NCI-H510A treated with DMSO at 0.1 percent for 48 hours (cell line): ENCODE measurements at regions not wholly inside any gene's neighbourhood (a gene's known extent, or its start where the extent isn't known, plus 50 kb on each side); places are given as distances from the start of the nearest gene placed in this dataset.

ENCODE experiments used
- DNase-seq: peaks from one replicate; lab custom pipeline; 2025; lab: John Stamatoyannopoulos, UW

- DNase-seq, result no peak
Observed at GRCh38 chr5:133829786-133830185, 138.6 kb downstream of the C5orf15 start.

- DNase-seq, result peak; percentile 30
Observed at GRCh38 chr5:133828722-133829121, 139.7 kb downstream of the C5orf15 start.

- no peak for DNase-seq
Observed at GRCh38 chr5:133827830-133828229, 140.6 kb downstream of the C5orf15 start.

- peak; percentile 91 for DNase-seq
Observed at GRCh38 chr5:133827011-133827410, 141.4 kb downstream of the C5orf15 start.

GRCh38 chr5:133825631-133826289 lies 142.7 kb downstream of the C5orf15 start:
- DNase-seq, result peak; percentile 80

GRCh38 chr5:133824661-133825254 lies 143.7 kb downstream of the C5orf15 start:
- no peak for DNase-seq

GRCh38 chr5:133821889-133822288 lies 146.5 kb downstream of the C5orf15 start:
- DNase-seq, result no peak

- no peak for DNase-seq
Observed at GRCh38 chr5:133821311-133821741, 147.1 kb downstream of the C5orf15 start.

GRCh38 chr5:133820507-133820906 lies 147.9 kb downstream of the C5orf15 start:
- no peak for DNase-seq

GRCh38 chr5:133819977-133820471 lies 148.4 kb downstream of the C5orf15 start:
- DNase-seq, result no peak

GRCh38 chr5:133818869-133819600 lies 149.4 kb downstream of the C5orf15 start:
- DNase-seq, result no peak

- DNase-seq, result no peak
Observed at GRCh38 chr5:133818031-133818431, 150.4 kb downstream of the C5orf15 start.

GRCh38 chr5:133817456-133817855 lies 151.0 kb downstream of the C5orf15 start:
- DNase-seq, result no peak

GRCh38 chr5:133816791-133817190 lies 151.6 kb downstream of the C5orf15 start:
- no peak for DNase-seq

- no peak for DNase-seq
Observed at GRCh38 chr5:133814152-133814551, 154.3 kb downstream of the C5orf15 start.

- DNase-seq, result no peak
Observed at GRCh38 chr5:133811168-133811567, 157.3 kb downstream of the C5orf15 start.

- DNase-seq, result no peak
Observed at GRCh38 chr5:133809801-133810200, 158.6 kb downstream of the C5orf15 start.

- peak; percentile 85 for DNase-seq
Observed at GRCh38 chr5:133807348-133807747, 161.1 kb downstream of the C5orf15 start.

- no peak for DNase-seq
Observed at GRCh38 chr5:133806847-133807246, 161.6 kb downstream of the C5orf15 start.

- no peak for DNase-seq
Observed at GRCh38 chr5:133801955-133802751, 166.3 kb downstream of the C5orf15 start.

GRCh38 chr5:133801431-133801830 lies 167.0 kb downstream of the C5orf15 start:
- DNase-seq, result no peak

GRCh38 chr5:133799571-133800237 lies 168.7 kb downstream of the C5orf15 start:
- no peak for DNase-seq
